ENCODE measurements at regions not wholly inside any gene's neighbourhood (a gene's known extent, or its start where the extent isn't known, plus 50 kb on each side); places are given as distances from the start of the nearest gene placed in this dataset.

DNA sequence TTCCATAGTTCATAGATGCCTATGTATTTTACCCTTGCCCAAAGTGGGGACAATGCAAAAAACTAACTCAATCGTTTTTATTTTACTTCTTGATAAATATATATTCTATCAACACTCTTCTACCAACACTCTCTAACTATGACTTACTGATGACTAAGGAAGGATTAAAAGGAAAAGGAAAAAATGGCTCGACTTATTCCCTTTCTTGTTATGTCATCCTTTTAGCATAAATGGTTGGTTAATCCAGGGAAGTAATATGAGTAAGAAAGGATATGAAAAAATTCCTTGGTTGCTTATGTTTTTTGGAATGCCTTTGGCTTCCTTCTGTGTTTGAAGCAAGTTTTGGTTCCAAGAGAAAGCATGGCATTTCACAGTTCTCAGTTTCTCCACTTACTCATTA, 1087.1 kb downstream of the C4orf33 start:
- TF ChIP-seq MAFK (IDR thresholded peaks at IDR 0.05; ENCODE audit: partially characterized antibody): no peak
- TF ChIP-seq, protein P1, sequence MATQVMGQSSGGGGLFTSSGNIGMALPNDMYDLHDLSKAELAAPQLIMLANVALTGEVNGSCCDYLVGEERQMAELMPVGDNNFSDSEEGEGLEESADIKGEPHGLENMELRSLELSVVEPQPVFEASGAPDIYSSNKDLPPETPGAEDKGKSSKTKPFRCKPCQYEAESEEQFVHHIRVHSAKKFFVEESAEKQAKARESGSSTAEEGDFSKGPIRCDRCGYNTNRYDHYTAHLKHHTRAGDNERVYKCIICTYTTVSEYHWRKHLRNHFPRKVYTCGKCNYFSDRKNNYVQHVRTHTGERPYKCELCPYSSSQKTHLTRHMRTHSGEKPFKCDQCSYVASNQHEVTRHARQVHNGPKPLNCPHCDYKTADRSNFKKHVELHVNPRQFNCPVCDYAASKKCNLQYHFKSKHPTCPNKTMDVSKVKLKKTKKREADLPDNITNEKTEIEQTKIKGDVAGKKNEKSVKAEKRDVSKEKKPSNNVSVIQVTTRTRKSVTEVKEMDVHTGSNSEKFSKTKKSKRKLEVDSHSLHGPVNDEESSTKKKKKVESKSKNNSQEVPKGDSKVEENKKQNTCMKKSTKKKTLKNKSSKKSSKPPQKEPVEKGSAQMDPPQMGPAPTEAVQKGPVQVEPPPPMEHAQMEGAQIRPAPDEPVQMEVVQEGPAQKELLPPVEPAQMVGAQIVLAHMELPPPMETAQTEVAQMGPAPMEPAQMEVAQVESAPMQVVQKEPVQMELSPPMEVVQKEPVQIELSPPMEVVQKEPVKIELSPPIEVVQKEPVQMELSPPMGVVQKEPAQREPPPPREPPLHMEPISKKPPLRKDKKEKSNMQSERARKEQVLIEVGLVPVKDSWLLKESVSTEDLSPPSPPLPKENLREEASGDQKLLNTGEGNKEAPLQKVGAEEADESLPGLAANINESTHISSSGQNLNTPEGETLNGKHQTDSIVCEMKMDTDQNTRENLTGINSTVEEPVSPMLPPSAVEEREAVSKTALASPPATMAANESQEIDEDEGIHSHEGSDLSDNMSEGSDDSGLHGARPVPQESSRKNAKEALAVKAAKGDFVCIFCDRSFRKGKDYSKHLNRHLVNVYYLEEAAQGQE (IDR thresholded peaks at IDR 0.05): no peak
- no peak for TF ChIP-seq TP53 (CRISPR knock-in tag; IDR thresholded peaks at IDR 0.05)
- TF ChIP-seq RFX5 (IDR thresholded peaks at IDR 0.05): no peak
- TF ChIP-seq FOSB (CRISPR knock-in tag; IDR thresholded peaks at IDR 0.05): no peak
- no peak for TF ChIP-seq CHD4 (IDR thresholded peaks at IDR 0.05; ENCODE audit: borderline replicate concordance)
- TF ChIP-seq, protein P2, sequence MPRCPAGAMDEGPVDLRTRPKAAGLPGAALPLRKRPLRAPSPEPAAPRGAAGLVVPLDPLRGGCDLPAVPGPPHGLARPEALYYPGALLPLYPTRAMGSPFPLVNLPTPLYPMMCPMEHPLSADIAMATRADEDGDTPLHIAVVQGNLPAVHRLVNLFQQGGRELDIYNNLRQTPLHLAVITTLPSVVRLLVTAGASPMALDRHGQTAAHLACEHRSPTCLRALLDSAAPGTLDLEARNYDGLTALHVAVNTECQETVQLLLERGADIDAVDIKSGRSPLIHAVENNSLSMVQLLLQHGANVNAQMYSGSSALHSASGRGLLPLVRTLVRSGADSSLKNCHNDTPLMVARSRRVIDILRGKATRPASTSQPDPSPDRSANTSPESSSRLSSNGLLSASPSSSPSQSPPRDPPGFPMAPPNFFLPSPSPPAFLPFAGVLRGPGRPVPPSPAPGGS (IDR thresholded peaks at IDR 0.05): no peak
- no peak for TF ChIP-seq PHF8 (IDR thresholded peaks at IDR 0.05; ENCODE audit: borderline replicate concordance, low read depth)
- TF ChIP-seq, protein P3, sequence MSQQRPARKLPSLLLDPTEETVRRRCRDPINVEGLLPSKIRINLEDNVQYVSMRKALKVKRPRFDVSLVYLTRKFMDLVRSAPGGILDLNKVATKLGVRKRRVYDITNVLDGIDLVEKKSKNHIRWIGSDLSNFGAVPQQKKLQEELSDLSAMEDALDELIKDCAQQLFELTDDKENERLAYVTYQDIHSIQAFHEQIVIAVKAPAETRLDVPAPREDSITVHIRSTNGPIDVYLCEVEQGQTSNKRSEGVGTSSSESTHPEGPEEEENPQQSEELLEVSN (IDR thresholded peaks at IDR 0.05; ENCODE audit: borderline replicate concordance, low read depth): no peak
- no peak for TF ChIP-seq EHMT2 (IDR thresholded peaks at IDR 0.05; ENCODE audit: low read depth)
- no peak for TF ChIP-seq HDAC2 (IDR thresholded peaks at IDR 0.05)
- no peak for TF ChIP-seq NR3C1 (IDR thresholded peaks at IDR 0.05)
- no peak for TF ChIP-seq ZSCAN20 (CRISPR knock-in tag; IDR thresholded peaks at IDR 0.05)
- no peak for TF ChIP-seq HEYL (CRISPR knock-in tag; IDR thresholded peaks at IDR 0.05)
- TF ChIP-seq, protein P4, sequence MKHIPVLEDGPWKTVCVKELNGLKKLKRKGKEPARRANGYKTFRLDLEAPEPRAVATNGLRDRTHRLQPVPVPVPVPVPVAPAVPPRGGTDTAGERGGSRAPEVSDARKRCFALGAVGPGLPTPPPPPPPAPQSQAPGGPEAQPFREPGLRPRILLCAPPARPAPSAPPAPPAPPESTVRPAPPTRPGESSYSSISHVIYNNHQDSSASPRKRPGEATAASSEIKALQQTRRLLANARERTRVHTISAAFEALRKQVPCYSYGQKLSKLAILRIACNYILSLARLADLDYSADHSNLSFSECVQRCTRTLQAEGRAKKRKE (CRISPR knock-in tag; IDR thresholded peaks at IDR 0.05; ENCODE audit: low read depth): no peak
- TF ChIP-seq ZC3H11A (IDR thresholded peaks at IDR 0.05): no peak
- no peak for TF ChIP-seq RCOR1 (IDR thresholded peaks at IDR 0.05; ENCODE audit: low read depth, low read length)
- no peak for TF ChIP-seq CBX2 (IDR thresholded peaks at IDR 0.05; ENCODE audit: borderline replicate concordance, low read depth)
- no peak for TF ChIP-seq HOXB5 (CRISPR knock-in tag; IDR thresholded peaks at IDR 0.05)
- H3K4me2 ChIP-seq: no peak overlapping the region
- no peak for ATAC-seq
- no peaks in the 10 kb centered on the region for H3K4me1 ChIP-seq
- no peak overlapping the region for H3K27ac ChIP-seq
- ChIA-PET POLR2A (no interaction called here), CTCF (no interaction called here)
- no peak for DNase-seq (ENCODE audit: low read depth in 1 of 2, low spot score in 1 of 2)
- H3K9me3 ChIP-seq: no peaks in the 10 kb centered on the region
- 1% methylated on average over 2 of the region's 2 CpGs for WGBS (ENCODE audit: missing lambda C conversion rate)
- H3K4me3 ChIP-seq: no peak overlapping the region
- FAIRE-seq: no peak

DNA sequence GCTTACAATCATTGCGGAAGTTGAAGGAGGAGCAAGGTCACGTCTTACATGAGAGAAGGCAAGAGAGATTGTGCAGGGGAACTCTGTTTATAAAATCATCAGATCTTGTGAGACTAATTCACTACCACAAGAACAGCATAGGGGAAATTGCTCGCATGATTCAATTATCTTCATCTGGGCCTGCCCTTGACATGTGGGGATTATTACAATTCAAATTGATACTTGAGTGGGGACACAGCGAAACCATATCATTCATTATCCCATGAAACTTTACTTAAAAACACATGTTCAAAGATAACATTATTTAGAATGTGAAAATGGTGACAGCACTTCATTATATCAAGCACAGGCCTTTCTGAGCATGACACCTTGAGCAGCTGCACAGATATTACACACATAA, 1087.8 kb downstream of the C4orf33 start:
- POLR2A ChIA-PET: no interaction called here
- TF ChIP-seq NR3C1 (IDR thresholded peaks at IDR 0.05) (no peak), FOSL2 (IDR thresholded peaks at IDR 0.05) (no peak), FOSL2 (CRISPR knock-in tag; IDR thresholded peaks at IDR 0.05) (no peak), POLR2AphosphoS2 (conservative IDR thresholded peaks at IDR 0.05; ENCODE audit: low read length) (no peak), MYC (IDR thresholded peaks at IDR 0.05; ENCODE audit: borderline replicate concordance, low read length) (no peak)
- TF ChIP-seq, protein P1 (IDR thresholded peaks at IDR 0.05): no peak
- WGBS (ENCODE audit: missing lambda C conversion rate): 65% methylated on average over 4 of the region's 4 CpGs
- no peak for ATAC-seq
- no peak for FAIRE-seq
- no peaks in the 10 kb centered on the region for H3K4me1 ChIP-seq
- H3K9me3 ChIP-seq: no peaks in the 10 kb centered on the region
- H3K4me3 ChIP-seq: no peak overlapping the region
- CTCF ChIA-PET: no interaction called here
- H3K4me2 ChIP-seq: no peak overlapping the region
- DNase-seq (ENCODE audit: low read depth in 1 of 2, low spot score in 1 of 2): no peak
- no peak overlapping the region for H3K27ac ChIP-seq

Data from A549 (cell line).